ENCODE measurements at regions not wholly inside any gene's neighbourhood (a gene's known extent, or its start where the extent isn't known, plus 50 kb on each side); places are given as distances from the start of the nearest gene placed in this dataset.
"Not testable (repeated sequence)": the region's sequence is repeated elsewhere in the genome, so short reads cannot be mapped to it uniquely, and the experiment has no call there.

GRCh38 chr3:151552589-151552988 lies 91.7 kb upstream of the IGSF10 start:
- no peak for DNase-seq

GRCh38 chr3:151550642-151551041 lies 89.8 kb upstream of the IGSF10 start:
- DNase-seq = no peak

GRCh38 chr3:151550025-151550618 lies 89.3 kb upstream of the IGSF10 start:
- DNase-seq = no peak

- no peak for DNase-seq
These were observed 87.3 kb upstream of the IGSF10 start for GRCh38 chr3:151548195-151548594.

- DNase-seq = no peak
These were observed 83.3 kb upstream of the IGSF10 start for GRCh38 chr3:151544164-151544548.

- DNase-seq = no peak
These were observed 80.3 kb upstream of the IGSF10 start for GRCh38 chr3:151541178-151541577.

GRCh38 chr3:151539599-151539998 lies 78.7 kb upstream of the IGSF10 start:
- no peak for DNase-seq

- no peak for DNase-seq
These were observed 77.9 kb upstream of the IGSF10 start for GRCh38 chr3:151538456-151539393.

- no peak for DNase-seq
These were observed 76.9 kb upstream of the IGSF10 start for GRCh38 chr3:151537726-151538125.

- DNase-seq = no peak
These were observed 65.9 kb upstream of the IGSF10 start for GRCh38 chr3:151526757-151527156.

GRCh38 chr3:151520105-151520504 lies 59.2 kb upstream of the IGSF10 start:
- DNase-seq = no peak

GRCh38 chr3:151511433-151511832 lies 50.6 kb upstream of the IGSF10 start:
- DNase-seq = not testable (repeated sequence)
